Glutamatergic neuron (in vitro differentiated cells): ENCODE measurements at regions not wholly inside any gene's neighbourhood (a gene's known extent, or its start where the extent isn't known, plus 50 kb on each side); places are given as distances from the start of the nearest gene placed in this dataset.

Source experiments
- DNase-seq: peaks from one replicate; pipeline ENCODE4 v3.0.0; 2022
- H3K27ac Mint-ChIP-seq: one replicate; pipeline ENCODE4 v1.8.0; 2020; ENCODE audit warnings: mild to moderate bottlenecking, mixed read lengths, inconsistent platforms; ENCODE audit not compliant: unreplicated experiment
- H3K27me3 Mint-ChIP-seq: one replicate; pipeline ENCODE4 v1.8.0; 2020; ENCODE audit warnings: mild to moderate bottlenecking, moderate library complexity, mixed read lengths, inconsistent platforms; ENCODE audit not compliant: unreplicated experiment
- H3K36me3 Mint-ChIP-seq: one replicate; pipeline ENCODE4 v1.8.0; 2020; ENCODE audit warnings: mild to moderate bottlenecking, mixed read lengths, inconsistent platforms; ENCODE audit not compliant: unreplicated experiment
- H3K4me1 Mint-ChIP-seq: one replicate; pipeline ENCODE4 v1.8.0; 2020; ENCODE audit warnings: mild to moderate bottlenecking, low read depth, mixed read lengths, inconsistent platforms; ENCODE audit not compliant: unreplicated experiment
- H3K4me3 Mint-ChIP-seq: one replicate; pipeline ENCODE4 v1.8.0; 2020; ENCODE audit warnings: mild to moderate bottlenecking, mixed read lengths, inconsistent platforms; ENCODE audit not compliant: unreplicated experiment
- H3K9me3 Mint-ChIP-seq: one replicate; pipeline ENCODE4 v1.8.0; 2020; ENCODE audit warnings: mild to moderate bottlenecking, moderate library complexity, mixed read lengths, inconsistent platforms; ENCODE audit not compliant: unreplicated experiment
- TF ChIP-seq, protein P1 (sequence below): fragments of 200-600 bp; sonication (generic); IDR thresholded peaks from one replicate; pipeline ENCODE4 v1.5.0; 2021; ENCODE audit not compliant: partially characterized antibody, unreplicated experiment

DNA sequence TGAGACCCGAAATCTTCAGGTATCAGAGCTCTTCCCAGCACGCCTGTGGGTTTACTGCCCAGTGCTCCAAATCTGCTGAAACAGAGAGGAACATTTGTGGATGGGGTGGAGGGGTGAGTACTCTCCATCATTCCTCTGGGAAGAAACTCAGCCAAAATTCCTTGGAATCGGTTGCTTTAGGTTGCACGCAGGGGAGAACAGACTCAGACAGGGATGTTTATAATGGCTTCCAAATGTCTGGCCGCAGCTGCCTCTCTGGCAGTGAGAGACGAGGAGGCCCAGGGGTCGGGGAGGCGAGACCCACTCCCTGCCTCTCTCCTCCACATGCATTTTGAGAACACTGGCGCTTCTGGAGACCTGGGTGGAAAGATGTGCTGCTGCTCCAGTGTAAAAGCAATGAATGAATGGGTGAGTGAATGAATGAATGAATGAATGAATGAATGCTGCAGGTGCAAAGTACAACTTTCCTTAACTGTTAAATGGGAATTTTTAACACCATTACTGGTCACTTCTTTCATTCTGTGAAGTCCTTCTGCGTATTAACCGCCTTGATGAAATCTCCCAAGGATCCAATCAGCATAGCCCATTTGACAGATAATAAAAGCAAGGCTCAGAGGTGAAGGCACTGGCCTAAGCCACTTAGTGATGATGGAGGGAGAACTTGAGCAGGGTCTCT, 437.4 kb downstream of the MIAT start:
- no peak overlapping the region for H3K27ac Mint-ChIP-seq
- peaks cover 1% of the 10 kb centered on the region for H3K4me1 Mint-ChIP-seq
- H3K27me3 Mint-ChIP-seq = peaks cover 2% of the 10 kb centered on the region
- H3K36me3 Mint-ChIP-seq = no peaks in the 10 kb centered on the region
- DNase-seq = no peak
- TF ChIP-seq, protein P1, sequence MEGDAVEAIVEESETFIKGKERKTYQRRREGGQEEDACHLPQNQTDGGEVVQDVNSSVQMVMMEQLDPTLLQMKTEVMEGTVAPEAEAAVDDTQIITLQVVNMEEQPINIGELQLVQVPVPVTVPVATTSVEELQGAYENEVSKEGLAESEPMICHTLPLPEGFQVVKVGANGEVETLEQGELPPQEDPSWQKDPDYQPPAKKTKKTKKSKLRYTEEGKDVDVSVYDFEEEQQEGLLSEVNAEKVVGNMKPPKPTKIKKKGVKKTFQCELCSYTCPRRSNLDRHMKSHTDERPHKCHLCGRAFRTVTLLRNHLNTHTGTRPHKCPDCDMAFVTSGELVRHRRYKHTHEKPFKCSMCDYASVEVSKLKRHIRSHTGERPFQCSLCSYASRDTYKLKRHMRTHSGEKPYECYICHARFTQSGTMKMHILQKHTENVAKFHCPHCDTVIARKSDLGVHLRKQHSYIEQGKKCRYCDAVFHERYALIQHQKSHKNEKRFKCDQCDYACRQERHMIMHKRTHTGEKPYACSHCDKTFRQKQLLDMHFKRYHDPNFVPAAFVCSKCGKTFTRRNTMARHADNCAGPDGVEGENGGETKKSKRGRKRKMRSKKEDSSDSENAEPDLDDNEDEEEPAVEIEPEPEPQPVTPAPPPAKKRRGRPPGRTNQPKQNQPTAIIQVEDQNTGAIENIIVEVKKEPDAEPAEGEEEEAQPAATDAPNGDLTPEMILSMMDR = no peak
- H3K9me3 Mint-ChIP-seq = no peaks in the 10 kb centered on the region
- no peak overlapping the region for H3K4me3 Mint-ChIP-seq

DNA sequence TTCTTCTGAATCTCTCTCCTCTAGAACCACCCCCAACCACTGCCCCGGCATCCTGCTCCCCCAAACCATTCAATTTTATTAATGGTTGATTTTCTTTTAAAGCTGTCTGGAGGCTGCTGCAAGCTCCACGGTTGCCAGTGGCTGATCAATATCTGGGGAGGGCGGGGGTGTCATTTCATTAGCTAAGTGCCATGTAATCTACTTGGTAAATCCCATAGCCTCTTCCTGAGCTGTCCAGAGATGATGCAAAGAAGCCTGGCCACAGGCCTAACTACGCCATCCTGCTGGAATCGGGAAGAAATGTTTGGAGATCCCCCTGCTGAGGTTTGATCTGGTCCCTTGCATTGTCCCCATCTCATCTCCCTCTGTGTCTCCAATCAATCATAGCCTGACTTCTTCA, 440.1 kb downstream of the MIAT start:
- Mint-ChIP-seq H3K36me3 (no peaks in the 10 kb centered on the region), H3K27me3 (peaks cover 19% of the 10 kb centered on the region), H3K9me3 (no peaks in the 10 kb centered on the region), H3K4me1 (peaks cover 3% of the 10 kb centered on the region), H3K27ac (no peak overlapping the region), H3K4me3 (no peak overlapping the region)
- TF ChIP-seq, protein P1 = no peak
- peak; percentile 41 for DNase-seq

DNA sequence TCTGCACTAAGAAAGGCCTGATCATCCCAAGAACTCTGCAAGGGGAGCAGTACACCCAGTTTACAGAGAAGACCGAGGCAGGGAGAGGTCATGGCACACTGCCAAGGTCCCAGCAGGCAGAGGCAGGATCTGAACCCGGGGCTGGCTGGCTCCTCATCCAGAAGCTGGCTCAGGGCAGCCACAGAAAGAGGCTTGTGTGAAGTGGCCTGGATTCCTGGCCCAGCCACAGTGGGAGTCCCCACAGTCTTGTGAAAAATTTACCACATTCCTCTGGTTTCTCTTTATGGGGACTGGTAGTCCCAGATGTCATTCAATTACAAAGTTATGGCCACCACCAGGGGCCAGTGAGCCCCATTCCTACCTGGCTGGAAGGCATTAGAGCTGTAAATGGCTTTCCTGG, 440.5 kb downstream of the MIAT start:
- Mint-ChIP-seq H3K27me3 (peaks cover 23% of the 10 kb centered on the region), H3K27ac (no peak overlapping the region), H3K4me3 (no peak overlapping the region), H3K9me3 (no peaks in the 10 kb centered on the region), H3K4me1 (peaks cover 3% of the 10 kb centered on the region), H3K36me3 (no peaks in the 10 kb centered on the region)
- no peak for DNase-seq
- TF ChIP-seq, protein P1 = no peak

DNA sequence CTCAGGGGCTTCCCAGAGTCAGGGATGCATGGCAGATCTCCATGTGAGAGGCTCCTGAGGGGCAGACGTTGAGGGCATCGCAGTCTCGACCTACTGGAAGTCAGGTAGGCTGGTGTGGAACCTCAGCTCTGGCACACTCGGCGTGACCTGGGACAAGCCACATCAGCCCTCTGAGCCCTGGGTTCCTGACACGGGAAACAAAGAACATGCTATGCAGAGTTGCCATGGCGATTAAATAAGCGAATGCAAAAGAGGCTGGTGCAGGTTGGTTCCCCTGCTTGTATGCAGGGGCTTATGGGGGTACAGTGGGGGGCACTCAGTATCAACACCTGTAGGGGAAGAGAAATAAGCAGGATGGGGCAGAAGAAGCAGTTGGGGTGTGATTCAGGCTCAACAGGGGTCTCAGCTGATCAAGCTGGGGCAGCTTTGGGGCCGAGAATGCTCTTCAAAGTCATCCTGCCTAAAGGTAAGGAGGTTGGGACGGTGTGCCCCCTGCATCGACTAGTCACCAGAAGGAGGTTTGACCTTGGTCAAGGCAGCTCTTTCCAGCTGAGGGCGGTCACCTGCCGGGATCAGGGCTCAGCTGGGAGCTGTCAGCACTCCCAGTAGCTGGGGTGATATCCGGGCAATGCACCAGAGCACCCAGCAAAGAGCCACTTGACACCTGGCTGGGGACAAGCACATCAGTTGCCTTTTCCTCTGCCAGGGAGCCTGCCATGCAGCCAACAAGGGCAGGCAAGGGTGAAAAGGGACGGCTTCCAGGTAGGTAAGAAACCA, 442.7 kb downstream of the MIAT start:
- TF ChIP-seq, protein P1 = no peak
- DNase-seq = no peak
- H3K27ac Mint-ChIP-seq = no peak overlapping the region
- H3K4me3 Mint-ChIP-seq = no peak overlapping the region
- peaks cover 24% of the 10 kb centered on the region for H3K27me3 Mint-ChIP-seq
- H3K9me3 Mint-ChIP-seq = no peaks in the 10 kb centered on the region
- H3K4me1 Mint-ChIP-seq = peaks cover 3% of the 10 kb centered on the region
- no peaks in the 10 kb centered on the region for H3K36me3 Mint-ChIP-seq

DNA sequence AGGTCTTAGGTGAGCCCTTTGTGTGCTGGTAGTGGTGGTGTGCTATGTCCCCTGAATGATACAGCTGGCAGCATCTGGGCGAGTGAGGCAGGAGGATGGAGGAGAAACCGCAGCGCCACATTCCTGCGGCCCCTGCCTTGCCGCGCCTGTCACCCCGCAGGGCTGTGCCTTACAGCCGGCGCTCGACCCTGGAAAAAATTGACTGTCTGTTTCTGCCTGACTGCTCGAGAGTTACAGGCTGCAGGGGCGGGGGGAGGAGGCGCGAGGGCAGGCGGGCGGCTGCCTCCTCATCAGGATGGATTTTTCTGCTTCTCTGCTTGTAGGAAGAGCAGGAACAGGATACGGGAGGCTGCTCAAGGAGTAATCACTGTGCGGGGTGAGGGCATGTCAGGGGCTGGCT, 443.4 kb downstream of the MIAT start:
- H3K9me3 Mint-ChIP-seq = no peaks in the 10 kb centered on the region
- H3K27ac Mint-ChIP-seq = no peak overlapping the region
- H3K36me3 Mint-ChIP-seq = no peaks in the 10 kb centered on the region
- peaks cover 26% of the 10 kb centered on the region for H3K27me3 Mint-ChIP-seq
- H3K4me1 Mint-ChIP-seq = peaks cover 3% of the 10 kb centered on the region
- TF ChIP-seq, protein P1 = no peak
- H3K4me3 Mint-ChIP-seq = no peak overlapping the region
- peak; percentile 74 for DNase-seq
